CD4-positive, alpha-beta T cell treated with Interleukin-15 for 1 hour (primary cell): ENCODE measurements at regions not wholly inside any gene's neighbourhood (a gene's known extent, or its start where the extent isn't known, plus 50 kb on each side); places are given as distances from the start of the nearest gene placed in this dataset.

Experiments used
- DNase-seq: peaks from one replicate; pipeline ENCODE4 v3.0.0-alpha.2; 2020

DNA sequence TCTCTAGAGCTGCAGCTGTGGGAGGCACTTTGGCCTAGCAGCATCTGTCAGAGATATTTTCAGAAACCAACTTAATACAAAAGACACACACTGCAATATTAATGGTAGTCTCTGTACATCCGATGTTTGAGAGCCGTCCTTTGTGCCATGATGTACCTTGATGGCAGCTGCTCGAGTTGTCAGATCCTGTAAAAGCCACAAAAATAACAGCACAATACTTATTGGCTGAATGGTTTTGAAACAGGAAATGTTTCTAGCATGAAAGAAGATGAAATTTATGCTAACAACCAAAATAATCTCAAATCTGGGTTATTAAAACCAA lies 445.5 kb upstream of the TBL1XR1 start:
- no peak for DNase-seq

DNA sequence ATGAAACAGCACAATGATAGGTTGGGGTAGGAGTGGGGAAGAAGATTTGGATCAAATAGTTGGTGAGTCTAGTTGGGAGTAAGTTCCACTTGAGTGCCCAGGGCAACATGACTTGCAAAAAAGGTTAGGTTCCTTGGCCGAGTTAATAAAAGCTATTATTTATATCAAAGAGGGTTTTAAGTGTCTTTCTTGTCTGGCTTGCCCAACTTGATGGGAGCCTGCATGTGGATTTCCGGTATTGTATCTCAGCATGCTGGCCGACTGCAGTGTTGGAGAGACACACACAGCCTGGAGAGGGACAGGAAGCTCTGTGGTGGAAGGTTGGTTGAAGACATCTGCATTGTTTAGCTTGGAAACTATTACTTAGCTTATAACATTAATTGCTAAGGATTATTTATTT lies 449.5 kb upstream of the TBL1XR1 start:
- peak; percentile 26 for DNase-seq

DNA sequence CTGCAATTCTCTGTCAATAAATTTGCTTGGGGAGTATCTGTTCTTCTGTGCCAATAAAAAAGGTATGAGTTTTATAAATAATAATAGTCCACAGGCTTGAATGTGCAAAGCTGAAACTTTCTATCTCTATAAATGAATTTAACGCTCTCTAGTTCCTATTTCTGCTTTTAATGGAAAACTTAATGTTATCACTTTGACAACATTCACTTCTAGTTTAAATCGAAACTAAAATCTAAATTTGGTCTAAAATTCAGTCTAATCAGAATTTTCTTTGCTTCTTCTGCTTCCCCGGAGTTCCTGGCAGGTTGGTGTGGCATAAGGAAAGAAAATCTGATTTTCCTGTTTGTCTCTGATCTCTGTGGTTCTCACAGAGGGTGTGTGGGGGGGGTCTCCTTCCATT lies 450.1 kb upstream of the TBL1XR1 start:
- no peak for DNase-seq

DNA sequence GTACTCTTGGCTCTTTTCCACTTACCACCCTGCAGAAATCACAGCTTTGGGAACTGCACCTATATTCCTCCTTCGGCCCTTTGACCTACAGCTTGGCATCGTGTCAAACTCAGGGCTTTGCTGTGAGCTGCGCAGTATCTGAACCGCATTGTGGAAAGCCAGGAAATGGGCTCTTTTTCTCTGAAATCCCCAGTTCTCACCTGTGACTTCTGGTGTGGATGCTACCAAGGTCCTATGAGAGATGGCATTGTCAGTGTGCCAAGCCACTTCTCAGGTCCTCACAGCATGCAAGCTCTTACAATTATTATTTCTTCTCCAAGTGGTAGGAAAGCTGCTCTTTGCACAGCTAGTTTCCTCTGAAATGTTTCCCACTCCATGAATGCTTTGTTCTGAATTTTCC lies 450.6 kb upstream of the TBL1XR1 start:
- DNase-seq, result peak; percentile 24

DNA sequence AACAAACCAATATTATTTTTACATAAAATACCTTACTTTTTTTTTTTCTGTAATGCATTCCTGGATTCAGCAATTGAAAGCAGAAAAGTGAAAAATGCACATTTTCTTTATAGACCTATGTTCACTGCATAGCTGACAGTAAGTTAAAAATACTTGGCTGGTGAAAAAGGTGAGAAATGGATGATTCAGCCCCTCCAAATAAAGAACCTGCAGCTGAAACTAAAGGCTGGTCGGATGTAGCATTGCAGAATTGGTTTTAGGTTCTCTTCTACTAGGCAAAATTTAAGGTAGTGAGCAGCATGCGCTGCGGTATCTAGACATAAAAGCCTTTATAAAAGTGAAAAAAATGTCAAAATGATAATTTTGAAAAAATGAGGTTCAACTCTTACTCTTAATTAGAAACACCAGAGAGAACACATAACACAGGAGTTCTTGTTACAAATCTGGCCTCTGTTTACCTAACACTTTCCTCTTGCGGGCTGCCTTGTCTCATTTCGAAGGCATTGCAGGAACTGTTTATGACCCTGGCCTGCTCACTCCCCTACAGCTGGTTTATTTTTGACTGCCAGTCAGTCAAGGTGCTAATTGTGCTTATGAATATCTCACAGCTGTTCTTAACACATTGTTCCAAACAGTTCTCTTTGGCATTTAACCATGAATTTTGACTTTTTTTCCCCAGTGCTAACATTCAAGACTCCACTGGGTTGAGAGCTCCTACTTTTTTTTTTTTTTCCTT lies 455.4 kb upstream of the TBL1XR1 start:
- DNase-seq, result no peak

DNA sequence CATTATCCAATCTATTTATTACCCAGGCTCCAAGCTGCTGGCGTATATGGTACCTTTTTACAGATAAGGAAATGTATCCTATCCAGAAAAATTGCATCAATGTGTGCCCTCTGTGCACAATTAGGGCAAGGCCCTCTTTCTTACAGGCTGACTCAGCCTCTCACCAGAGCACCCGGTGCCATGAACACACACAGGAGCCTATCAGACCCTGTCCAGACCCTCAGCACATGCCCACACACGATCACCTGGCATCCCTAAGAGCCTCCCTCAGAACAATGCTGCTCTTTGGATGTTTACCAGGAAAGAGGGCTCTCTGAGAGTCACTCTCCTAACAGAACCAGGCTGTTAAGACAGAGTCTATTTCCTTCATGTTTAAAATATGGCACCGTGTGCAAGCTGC lies 460.0 kb upstream of the TBL1XR1 start:
- DNase-seq, result no peak

DNA sequence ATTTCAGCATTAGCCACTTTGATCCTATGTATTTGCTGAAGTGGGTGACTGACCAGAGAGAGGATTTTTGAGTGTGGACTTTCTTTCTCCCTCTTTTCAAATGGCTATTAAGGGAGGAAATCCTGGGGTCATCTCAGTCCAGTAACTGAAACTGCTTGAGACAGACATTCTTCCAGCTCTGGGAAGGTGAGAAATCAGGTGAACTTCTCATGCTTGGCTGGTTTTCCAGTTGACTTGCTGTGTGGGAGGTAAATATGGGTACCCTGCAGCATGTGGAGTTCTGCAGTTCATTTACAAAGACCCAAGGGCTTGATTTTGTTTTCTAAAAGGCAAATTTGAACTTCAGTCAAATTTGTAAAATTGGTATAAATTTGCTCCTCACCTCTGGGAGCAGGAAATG lies 461.1 kb upstream of the TBL1XR1 start:
- no peak for DNase-seq

DNA sequence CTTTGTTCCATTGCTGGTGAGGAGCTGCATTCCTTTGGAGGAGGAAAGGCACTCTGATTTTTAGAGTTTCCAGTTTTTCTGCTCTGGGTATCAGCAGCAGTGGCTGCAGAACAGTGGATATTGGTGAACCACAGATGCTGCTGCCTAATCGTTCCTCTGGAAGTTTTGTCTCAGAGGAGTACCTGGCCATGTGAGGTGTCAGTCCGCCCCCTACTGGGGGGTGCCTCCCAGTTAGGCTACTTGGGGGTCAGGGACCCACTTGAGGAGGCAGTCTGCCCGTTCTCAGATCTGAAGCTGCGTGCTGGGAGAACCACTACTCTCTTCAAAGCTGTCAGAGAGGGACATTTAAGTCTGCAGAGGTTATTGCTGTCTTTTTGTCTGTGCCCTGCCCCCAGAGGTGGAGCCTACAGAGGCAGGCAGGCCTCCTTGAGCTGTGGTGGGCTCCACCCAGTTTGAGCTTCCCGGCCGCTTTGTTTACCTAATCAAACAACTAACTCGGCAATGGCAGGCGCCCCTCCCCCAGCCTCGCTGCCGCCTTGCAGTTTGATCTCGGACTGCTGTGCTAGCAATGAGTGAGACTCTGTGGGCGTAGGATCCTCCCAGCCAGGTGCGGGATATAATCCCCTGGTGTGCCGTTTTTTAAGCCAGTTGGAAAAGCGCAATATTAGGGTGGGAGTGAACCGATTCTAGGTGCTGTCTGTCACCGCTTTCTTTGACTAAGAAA lies 467.3 kb upstream of the TBL1XR1 start:
- DNase-seq, result peak; percentile 26

DNA sequence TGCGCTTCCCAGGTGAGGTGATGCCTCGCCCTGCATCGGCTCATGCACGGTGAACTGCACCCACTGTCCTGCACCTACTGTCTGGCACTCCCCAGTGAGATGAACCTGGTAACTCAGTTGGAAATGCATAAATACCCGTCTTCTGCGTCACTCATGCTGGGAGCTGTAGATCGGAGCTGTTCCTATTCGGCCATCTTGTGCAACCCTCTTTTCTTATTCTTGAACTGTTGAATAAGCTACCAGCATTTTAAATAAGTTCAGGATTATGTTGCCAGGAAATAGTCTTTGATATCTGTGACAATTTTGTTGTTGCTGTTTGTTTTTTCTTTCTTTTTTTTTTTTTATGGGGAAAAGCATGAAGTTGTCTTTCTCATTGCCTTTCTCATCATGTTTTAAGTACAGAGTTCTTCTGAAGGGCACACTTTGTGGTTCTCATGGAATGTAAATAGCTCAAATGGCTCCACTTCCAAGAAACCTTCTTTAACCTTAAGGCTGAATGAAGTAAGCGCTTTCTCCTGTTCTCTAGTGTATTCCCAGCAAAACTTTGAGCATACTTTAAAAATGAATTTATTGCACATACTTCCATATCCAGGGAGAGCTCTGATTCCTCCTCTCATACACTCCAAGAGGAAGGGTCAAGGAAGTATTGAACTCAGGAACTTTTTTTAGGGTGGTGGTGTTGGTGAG lies 468.0 kb upstream of the TBL1XR1 start:
- DNase-seq, result no peak

DNA sequence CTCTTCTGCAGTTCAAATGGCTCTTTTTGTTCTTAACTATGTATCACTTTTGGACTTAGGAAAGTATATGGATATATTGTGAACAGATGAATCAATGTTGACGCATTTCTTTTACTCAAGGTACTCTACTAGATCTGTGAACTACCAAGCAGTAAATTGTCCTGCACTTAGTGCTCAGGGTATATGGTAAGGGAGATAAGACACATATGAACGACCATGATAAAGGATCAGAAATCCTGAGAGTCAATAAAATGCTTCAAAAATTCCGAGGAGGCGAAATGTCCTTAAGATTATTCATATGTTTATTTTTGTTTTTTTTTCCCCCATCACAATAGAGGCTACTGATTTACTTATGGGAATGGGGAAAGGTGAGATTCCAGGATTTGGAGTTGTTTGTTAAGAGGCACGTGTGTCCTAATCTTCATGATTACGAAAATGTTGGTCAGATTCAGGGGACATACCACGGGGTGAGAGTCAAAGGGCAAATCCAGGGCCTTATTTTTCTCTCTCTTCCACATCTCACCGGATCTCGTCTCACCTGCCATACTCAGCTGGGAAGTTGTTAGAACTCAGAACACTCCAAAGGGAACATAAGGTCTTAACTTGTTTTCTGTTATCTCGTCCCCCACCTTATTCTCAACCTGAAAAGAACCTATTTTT lies 475.1 kb upstream of the TBL1XR1 start:
- DNase-seq, result no peak

DNA sequence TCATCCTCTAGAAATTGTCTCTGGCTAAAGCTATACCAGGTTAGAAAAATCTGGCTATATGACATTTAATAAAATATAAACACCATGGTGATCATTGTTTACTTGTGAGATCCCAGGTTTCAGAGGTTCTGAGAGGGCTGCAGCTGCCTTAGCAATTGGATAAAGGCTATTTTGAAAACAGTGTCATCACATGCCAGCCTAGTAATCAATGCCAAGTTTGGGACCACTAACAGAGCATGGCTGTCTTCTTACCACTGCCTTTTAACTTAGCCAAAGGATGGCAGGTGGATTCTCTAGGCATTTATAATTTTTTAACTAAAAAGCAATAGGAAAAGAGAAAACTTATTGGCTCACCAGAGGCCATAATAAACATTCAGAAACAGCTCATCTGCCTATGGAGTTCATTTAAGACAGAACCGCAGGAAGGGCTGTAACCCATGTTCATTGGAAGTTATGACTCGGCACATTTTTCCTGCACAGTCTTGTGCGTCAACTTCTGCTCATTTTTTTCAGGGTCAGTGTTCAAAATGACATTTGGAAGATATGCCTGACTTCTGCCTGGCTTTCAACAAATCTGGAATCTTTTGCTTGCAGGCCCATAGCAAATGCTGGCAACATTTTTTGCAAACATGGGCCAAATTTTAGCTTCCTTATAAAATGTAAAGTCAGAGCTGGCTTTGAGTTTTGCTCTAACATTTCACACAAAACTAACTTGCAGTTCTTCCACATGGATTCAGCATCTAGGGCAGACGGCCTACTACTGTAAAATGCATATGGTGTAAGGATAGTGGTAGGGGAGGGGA lies 476.0 kb upstream of the TBL1XR1 start:
- DNase-seq, result no peak

DNA sequence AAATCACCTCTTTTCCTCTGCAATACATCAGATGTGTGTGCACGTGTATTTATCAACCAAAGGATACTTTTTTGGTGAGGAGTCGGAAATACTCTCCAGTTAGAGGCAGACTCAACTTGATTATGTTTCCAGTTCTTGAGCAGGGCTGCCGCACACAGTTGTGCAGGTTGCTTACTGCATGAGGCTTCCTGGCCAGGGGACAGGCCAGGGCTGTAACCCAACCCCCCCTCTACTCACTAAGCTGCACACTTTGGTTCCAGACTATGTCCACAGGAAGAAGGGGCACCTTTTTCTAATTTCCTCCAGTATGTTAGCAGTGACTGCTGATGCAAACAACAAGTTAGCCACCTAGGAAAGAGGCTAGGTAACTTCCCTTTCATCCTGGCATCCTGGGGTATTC lies 476.9 kb upstream of the TBL1XR1 start:
- DNase-seq, result no peak

DNA sequence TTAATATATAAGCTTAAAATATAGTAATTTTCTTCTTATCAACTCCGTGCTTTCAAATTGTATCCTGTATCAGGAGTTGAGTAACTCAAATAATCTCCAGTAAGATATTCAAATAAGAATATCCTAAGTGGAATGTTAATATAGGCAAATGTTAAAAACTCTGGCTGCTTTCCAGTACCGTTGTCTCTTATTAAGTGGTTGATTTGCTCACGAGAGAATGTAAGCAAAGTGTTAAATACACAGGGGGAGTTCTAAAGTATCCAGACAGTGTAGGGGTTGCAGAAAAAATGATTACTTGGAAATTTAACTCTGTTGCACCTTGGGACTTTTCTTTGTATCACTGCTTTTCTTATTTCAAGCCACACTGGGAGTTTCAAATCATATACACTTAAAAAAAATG lies 478.9 kb upstream of the TBL1XR1 start:
- DNase-seq, result no peak

DNA sequence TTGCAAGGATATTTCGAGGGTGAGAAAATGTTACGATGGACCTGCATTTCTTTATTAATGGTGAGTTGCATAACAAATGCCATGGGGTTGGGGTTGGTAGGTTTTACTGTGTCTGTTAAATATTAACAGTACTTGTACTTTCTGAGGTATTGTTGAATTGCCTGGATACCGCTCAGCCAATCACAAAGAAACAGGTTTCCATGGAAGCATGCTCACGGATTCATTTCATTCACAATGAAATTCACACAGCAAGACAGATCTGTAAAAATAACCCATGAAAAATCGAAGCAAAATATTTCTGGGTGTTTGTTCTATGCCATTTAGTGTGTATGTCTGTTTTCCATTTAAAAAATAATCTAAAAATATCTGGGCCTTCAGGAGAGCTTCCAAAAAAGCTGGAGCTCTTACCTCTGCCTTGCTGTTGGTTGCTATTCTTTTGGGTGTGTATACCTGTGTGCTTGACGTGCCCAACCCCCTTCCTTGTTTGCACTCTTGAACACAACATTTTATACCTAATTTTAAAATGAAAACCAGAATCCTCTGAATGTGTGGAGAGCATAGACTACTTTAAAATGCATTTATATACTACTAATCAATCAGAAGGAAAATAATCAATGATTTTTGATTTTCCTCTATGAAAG lies 479.8 kb upstream of the TBL1XR1 start:
- DNase-seq, result no peak

DNA sequence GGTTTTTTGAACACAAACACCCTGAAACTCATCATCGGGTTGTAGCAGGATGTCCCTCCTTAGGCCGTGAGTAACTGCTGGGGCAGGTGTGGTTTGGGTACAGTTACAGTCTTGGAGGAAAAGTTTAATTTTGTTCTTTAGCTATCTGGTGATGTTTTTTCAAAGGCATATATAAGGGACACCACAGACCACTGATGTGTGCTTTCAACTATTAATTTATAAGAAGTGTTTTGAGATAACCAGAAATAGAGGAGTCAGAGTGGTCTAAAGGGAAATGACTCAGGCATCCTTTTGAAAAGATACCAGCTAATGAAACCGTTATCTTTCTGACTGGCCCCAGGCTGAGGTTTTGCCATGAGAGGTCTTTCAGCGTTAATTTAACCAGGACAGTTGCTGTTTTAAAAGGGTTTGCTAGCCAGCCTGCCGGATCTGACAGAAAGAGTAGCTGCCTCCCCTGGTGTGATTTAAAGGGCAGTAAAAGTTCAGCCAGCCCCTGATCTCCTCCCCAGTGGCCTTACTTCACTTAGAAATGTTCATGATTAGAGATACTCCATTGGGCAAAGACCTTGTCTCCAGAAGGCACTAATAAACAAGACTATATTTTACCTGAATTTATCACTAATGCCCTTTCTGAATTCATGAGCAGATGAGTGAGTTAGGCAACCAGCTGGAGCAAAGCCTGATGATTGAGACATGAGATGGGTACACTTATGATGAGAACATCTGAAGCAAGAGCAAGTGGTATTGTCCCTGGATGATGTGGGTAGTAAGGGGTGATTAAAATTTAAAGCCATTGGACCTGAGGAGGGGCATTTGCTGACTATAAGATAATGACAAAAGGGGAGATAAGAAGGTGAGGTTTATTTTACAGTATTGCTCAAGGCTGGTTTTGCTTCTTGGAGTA lies 482.5 kb upstream of the TBL1XR1 start:
- DNase-seq, result no peak

DNA sequence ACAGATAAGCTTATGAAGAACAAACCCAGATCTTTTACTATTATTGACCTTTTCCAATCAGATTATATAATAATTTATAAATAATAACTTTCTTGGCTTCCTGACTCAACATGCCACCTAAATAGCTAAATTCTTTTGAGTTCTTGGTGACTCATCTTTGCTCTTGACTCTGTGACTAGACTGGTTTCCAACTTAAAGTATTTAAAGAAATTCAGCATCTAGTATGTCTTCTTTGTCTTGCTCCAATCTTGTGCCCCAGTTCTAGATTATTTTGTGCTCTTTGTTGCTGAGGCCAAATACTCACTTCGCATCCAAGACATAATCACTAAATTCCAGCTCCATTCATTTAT lies 483.2 kb upstream of the TBL1XR1 start:
- DNase-seq, result no peak

DNA sequence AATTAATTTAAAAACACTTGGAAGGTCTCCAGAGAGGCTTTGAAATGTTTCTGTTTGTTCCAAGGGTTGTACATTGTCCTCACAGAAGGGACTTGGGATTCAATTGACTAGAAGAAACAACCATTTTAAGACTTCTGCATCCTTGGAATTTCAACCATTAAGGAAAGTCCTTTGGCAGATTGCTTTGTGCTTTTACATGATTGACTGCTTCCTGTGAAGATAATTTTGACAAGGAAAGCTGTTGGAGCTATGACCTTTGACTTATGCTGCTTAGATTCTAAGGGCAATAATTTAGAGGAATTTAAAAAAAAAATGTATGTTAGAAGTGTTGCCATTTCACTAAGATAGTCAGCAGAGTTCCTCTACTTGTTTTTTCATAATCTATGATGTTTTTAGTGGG lies 483.9 kb upstream of the TBL1XR1 start:
- DNase-seq, result no peak

DNA sequence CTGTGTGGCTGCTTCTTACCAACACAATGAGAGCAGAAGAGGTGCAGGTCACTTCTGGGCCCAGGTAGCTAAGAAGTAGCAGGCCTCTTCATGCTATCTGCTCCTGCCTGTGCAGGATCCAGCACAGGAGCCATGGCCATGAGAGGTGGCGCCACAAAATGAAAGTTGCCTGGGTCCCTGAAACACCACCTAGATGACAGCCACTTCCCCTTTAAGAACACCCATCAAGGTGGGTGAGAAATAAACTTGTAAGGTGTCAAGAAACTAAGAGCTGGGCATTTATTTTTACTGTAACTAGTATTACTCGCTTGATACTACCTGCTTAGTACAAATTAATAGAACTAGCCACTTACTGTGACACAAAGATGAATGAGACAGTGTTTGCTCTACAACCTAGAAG lies 484.6 kb upstream of the TBL1XR1 start:
- DNase-seq, result no peak

DNA sequence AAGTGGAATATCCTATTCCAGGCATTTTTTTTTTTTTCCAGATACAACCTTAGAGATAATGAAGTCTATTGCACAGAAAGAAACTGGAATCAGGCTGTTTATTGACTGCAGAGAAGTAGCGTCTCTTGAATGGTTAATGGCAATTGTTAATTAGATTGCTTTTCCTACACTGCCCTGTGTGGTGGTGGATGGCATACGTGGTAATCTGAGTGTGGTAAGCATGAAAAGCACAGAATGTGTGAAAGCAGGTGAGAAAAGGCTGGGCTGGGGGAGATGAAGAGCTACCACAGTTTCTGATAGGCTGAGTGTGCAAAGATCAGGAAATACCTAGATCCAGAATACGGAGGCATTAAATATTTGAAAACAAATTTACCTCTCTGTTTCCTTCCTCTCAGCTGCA lies 486.3 kb upstream of the TBL1XR1 start:
- DNase-seq, result no peak

DNA sequence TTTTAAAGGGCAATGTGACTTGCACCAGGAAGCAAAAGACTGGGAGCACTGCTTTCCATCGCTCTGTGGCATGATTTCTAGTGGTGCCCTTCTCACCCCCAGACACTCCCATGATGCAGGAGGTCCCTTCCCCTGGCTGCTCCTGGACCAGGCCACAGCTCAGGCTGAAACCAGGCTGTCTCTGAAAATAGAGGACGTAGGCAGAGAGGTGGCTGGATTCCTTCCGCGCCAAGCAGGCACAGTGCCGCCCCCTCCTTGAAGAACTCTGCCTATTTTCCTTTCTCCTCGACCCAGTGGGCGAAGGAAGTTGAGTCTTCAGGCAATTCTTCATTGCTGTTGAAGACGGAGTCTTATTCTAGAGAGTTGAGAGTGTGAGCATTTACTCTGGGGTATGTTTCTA lies 489.4 kb upstream of the TBL1XR1 start:
- no peak for DNase-seq

DNA sequence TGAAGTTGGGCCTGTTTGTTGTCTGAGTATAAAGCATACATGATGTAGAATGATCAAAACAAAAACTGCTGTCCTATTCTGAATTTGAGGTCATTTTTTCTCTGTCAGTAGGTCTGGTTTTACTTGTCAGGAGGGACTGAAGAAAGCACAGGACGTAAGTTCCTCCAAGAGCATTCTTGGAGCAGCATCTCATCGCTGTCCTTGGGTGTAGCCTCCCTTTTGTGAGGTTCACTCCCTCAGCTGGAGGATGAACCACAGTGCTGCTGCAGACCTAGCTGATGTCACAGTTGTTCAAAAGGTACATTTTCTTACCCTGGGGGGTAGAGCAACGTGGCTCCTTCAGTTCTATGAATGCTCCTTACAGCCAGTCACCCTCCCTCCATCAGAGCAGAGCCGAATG lies 490.0 kb upstream of the TBL1XR1 start:
- DNase-seq, result no peak

DNA sequence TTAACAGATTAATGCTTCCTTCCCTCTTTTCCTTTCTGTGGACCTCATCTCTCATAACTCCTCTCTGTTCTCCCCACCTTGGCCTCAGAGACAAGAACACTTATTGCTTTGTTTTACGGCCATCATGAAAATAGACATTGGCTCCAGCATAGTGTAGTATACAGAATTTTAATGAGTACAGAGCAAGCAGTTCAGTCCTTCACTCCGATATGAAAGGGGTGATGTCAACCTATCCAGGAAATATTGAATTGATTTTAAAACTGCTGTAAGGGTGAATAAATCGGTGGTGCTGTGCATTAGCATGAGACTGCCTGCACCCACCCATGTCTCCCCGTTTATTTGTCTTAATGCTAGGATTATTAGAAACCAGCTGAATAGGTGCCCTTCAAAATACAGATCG lies 490.9 kb upstream of the TBL1XR1 start:
- no peak for DNase-seq
